ENCODE measurements at regions not wholly inside any gene's neighbourhood (a gene's known extent, or its start where the extent isn't known, plus 50 kb on each side); places are given as distances from the start of the nearest gene placed in this dataset.

DNA sequence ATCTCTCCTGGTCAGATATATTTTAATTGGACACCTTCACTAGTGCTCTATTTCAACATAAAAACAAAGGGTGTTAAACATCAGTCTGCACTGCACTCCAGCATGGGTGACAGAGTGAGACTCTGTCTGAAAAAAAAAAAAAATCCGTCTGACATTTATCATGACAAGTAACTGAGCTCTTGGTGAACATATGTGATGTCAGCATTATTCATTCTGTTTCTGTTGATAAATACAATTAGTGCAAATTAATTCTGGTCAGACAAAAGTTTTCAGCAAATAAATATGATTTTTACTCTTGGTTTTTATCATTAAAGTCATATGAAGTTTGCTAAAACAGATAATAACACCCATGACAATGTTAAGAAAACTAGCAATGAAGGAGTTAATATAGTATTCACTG lies 692.8 kb upstream of the GRM3 start:
- TF ChIP-seq, protein P1, sequence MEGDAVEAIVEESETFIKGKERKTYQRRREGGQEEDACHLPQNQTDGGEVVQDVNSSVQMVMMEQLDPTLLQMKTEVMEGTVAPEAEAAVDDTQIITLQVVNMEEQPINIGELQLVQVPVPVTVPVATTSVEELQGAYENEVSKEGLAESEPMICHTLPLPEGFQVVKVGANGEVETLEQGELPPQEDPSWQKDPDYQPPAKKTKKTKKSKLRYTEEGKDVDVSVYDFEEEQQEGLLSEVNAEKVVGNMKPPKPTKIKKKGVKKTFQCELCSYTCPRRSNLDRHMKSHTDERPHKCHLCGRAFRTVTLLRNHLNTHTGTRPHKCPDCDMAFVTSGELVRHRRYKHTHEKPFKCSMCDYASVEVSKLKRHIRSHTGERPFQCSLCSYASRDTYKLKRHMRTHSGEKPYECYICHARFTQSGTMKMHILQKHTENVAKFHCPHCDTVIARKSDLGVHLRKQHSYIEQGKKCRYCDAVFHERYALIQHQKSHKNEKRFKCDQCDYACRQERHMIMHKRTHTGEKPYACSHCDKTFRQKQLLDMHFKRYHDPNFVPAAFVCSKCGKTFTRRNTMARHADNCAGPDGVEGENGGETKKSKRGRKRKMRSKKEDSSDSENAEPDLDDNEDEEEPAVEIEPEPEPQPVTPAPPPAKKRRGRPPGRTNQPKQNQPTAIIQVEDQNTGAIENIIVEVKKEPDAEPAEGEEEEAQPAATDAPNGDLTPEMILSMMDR (IDR thresholded peaks at IDR 0.05), result no peak
- TF ChIP-seq POLR2A (IDR thresholded peaks at IDR 0.05) (no peak), EP300 (IDR thresholded peaks at IDR 0.05) (no peak)
